LHCN-M2 (cell line): ENCODE measurements at regions not wholly inside any gene's neighbourhood (a gene's known extent, or its start where the extent isn't known, plus 50 kb on each side); places are given as distances from the start of the nearest gene placed in this dataset.
A peak's percentile ranks its signal among the peaks of the same experiment; 100 is the strongest.

ENCODE experiments used
- DNase-seq: peaks from one replicate; pipeline ENCODE4 v3.0.0-alpha.2; 2012; ENCODE audit warnings: low read depth

DNA sequence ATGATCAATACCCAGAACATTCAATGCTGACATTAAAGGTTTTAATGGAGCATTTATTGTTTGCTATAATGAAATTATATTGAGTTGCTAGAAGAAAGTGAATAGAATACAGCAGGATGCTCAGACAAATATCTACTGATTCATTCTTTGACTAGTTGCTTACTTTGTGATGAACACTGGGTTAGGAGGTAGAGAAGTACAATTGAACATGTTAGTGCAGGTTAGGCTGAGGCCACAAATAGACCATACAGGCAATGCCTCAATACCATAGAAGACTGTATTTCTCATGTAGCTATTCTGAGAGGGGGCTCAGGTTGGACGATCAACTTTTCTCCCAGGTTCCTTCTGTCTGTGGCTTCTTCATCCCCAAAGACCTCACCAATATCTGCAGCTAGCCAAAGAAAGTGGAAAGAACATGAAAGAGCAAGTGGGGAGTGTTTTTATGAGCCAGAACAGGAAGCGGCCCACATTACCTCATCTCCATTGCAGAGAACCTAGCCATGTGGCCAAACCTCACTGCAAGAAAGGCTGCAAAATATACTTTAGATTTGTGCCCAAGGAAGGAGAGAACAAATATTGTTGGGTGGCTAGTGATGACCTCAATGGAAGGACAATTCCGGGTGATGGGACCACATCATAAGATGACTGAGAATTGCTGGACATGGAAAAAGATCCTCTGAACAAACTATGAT lies 180.3 kb upstream of the GATB start:
- DNase-seq, result no peak

DNA sequence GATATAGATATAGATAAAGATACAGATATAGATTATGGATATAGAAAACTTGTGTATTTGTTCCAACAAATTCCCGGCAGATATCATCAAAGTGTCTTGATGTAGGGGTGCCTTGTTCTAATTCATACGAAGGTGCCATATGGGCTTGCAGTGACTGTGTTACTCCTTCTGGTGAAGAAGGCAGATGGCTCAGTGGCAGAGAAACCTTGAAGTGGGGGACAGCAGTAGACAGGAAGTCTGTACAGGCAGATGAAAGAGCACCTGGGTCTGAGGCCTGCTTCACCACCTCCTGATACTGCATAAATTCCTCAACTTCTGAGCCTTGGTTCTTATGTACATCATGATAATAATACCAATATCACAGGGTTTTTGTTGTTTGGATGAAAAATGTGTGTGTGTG lies 179.5 kb upstream of the GATB start:
- DNase-seq, result no peak

DNA sequence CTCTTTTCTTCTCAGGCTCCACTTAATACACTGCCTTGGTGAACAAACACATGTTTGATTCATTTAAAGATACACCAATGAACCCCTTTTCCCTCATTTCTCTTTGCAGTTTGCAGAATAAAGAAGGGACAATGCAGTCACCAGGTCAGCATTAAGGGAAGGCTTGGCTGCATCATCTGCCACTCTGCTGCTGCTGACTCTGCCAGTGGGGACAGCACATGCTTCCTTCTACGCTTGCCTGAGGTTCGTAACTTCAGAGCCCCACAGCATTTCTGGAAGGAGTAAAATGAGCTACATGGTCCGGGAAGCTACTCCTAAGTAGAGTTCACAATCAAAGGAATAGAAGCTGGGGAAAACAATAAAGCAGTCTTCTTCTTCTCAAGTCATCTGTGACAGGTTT lies 178.9 kb upstream of the GATB start:
- no peak for DNase-seq

DNA sequence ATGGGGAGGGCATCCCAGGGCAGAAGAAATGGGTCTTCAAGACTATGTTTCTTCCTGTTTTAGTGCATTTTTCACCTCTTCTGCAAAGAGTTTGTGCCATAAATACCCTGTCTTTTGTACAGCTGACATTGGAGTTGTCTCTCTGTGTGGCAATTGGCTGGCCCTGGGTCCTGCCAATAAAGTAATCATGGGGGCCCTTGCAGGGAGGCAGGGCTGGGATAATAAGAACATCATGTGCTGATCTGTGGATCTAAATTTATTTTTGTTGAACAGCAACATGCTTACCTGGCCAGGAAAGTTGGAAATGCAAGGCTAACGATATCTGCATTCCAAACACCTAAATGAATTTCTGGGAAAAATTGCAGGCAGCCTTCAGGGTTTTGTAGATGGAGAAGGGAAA lies 174.6 kb upstream of the GATB start:
- DNase-seq, result no peak

DNA sequence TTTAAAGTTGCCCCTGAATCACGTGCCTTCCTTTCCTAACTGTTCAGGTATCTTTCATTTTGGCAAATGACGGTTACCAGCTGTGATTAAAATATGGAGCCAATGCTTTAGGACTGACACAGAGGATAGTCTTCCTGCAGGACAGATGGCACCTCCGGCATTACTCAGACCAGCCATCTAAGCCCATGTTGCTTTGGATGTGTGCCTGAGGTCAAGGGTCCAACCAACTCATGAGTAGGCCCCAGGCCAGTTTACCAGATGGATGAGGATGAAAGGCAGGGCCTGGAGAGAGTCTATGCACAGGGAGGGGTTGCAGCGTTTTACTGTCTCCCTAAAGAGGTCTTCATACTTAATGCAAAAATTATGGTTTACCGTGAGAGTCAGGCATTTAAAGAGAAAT lies 174.0 kb upstream of the GATB start:
- DNase-seq, result peak; percentile 32

DNA sequence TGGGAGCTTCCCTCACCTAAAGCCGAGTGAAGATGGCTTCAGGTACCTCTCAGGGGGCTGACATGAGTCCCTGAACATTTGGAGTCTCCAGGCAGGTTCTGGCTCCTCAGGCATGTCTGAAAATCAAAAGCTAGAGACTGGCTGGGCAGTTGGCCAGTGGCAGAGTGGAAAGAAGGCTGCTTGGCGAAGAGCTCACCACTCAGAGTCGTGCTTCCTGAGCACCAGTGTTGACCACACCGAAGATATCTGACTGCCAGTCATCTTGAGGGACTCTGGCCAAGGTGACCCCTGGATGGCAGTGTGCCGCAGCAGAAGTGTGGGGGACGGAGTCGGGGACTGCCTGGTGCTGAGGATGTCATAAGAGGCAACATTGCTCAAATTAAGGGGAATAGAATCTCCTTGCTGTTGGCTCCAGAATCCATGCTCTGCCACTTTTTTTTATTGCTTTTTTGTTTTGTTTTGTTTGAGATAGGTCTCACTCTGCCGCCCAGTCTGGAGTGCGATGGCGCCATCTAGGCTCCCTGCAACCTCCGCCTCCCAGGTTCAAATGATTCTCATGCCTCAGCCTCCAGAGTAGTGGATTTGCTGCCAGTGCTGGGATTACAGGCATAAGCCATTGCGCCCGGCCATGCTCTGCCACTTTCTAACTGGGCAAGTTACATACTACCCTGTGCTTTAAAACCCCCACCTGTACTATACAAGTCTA lies 172.5 kb upstream of the GATB start:
- no peak for DNase-seq

DNA sequence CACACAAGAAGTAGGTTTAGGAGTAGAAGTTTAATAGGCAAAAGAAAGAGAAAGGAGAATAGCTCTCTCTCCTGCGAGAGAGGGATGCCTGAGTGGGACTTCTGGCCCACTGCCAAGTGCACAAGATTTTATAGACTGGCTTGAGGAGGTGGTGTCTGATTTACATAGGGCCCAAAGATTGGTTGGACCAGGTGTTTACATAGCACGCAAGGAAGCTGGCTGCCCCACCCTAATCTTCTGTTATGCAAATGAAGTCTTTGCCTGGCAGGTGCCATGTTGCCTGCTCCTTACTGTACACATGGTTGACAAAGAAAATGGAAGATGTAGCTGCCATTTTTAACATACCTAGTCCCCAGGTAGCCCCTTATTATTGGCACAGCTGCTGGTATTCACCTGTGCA lies 170.8 kb upstream of the GATB start:
- no peak for DNase-seq

DNA sequence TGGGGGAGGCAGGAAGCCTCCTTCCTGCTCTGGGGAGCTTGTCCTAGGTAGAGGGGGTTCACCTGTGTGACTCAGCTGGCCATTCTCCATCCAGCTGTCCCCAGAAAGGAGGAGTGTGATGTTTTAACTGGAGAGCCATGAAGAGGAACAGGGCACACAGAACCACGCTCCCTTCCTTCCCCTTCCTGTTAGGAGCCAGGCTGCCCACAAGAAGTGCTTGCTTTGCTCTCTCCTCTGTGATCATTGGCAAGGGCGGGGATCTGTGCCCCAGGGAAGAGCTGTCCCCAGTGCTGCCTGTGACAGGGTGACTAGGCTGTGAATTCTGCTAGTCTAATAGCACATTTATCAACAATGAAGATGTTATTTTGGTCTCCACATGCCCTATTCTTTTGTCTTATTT lies 169.6 kb upstream of the GATB start:
- no peak for DNase-seq

DNA sequence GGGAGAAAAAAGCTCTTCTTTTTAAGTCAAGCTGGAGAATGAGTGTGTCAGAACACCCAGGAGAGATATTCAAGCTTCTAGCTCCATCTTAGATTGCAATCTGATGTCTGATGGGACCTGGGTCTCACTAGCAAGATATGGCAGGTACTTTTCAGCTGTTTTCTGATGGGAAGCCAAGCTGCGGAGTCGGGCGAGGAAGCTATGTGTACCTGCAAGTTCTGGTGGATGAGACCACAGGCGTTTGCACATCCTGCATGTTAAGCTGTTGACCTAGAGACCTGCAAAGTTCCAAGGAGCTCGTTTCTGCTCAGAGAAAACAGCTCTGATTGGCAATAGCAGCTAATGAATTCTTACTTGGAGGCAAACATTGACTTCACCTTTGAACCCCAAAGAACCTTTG lies 167.3 kb upstream of the GATB start:
- DNase-seq, result no peak

DNA sequence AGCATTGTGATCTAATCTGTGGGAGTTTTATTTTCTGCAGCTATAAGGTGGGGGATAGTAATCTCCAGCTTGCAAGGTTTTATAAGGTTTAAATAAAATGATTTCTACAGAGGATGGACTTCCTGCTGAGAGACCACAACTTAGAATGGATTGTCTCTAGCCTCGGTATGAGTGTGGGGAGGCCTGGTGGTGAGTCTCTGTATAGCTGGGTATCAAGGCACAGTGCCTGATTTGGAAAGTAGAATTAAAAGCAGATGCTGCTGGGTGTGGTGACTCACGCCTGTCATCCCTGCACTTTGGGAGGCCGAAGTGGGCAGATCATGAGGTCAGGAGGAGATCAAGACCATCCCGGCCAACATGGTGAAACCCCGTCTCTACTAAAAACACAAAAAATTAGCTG lies 162.0 kb upstream of the GATB start:
- DNase-seq, result no peak

DNA sequence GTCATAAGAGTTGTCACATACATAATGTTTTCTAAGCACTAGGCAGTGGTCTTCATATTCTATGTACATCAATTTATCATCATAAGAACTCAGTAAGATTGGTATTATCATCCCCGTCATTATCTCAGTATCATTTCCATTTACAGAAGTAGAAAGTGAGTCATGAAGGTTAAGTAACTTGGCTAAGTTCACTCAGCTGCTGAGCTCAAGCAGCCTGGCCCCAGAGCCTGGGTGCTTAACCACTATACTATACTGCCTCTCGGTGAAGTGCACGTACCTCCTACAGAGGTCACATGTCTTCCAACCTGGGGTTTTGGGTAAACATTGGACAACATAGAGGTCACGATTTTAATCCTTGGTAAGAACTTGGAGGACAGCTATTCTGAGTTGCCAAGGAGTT lies 161.5 kb upstream of the GATB start:
- no peak for DNase-seq

DNA sequence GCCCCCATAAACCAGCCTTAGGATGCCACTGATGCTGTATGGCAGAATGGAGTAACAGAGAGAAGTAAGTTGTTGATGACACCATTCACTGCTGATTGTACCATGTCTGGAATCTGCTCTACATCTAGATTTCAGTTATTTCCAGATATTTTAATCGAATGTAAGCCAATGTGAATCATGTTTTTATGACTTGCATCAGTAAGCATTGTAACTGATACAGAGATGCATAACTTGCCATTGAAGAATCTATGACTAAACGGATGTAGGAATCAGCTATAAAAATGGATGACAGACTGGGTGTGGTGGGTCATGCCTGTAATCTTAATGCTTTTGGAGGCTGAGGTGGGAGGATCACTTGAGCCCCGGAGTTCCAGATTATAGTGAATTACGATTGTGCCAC lies 161.0 kb upstream of the GATB start:
- DNase-seq, result peak; percentile 39

DNA sequence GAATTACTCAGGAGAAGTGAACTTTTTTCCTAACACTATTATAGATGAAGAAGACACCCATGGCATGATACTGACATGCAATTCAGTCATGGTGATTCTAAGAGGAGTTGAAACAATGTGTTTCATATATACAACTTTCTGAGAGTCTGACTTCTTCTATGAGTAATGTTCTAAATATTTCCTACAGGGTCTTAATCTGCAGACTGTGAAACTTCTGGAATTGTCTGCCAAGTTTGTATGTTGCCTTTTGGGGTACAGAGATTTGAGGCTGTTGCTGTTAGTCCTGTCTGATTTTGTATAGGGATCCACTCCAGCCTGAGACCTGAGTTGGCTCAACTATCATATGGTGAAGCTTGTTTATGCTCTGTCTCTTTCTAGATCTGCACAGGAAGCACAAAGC lies 160.6 kb upstream of the GATB start:
- peak; percentile 34 for DNase-seq

DNA sequence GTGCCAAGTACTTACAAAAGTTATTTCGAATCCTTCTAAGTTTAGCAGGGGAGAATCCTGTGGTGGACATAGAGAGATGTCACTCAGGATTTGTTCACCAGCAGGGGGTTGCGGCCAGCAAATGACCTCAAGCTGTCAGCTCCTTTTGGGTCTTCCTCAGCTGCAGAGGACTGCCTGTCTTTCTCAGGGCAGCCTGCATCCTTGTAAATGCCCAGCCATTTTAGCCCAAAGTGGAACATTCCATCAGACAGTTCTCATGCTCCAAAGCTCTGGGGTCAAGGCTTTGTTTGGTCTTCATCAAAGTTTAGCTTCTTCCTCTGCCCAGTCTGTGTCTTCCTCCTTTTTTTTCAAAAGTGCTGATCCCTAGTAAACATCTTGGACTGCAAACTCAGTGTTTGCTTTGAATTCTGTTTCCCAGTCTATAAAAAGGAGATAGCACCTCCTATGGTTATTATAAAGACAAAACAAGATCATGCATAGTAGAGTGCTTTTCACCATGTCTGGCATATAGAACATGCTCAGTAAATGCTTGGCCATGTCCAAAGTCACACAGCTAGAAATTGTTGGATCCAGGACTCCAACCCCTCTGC lies 156.4 kb upstream of the GATB start:
- no peak for DNase-seq

DNA sequence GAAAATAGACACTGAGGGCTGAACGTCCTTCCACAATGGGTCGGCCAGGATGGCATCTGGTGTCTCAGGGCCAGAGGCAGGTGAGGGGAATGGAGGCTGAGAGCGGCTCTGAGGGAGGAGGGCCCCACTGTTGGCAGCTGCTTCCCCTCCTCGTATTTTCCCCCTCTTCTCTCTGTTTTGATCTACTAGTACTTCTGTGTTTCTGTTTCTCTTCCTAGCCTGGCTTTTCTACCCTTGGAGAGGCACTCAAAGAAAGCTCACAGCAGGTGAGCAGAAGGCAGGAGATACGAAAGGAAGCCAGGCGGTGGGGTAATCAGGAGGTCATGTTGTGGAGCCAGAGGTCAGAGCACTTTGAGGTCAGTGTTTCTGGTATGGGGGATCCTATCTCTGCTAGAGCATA lies 151.8 kb upstream of the GATB start:
- no peak for DNase-seq

DNA sequence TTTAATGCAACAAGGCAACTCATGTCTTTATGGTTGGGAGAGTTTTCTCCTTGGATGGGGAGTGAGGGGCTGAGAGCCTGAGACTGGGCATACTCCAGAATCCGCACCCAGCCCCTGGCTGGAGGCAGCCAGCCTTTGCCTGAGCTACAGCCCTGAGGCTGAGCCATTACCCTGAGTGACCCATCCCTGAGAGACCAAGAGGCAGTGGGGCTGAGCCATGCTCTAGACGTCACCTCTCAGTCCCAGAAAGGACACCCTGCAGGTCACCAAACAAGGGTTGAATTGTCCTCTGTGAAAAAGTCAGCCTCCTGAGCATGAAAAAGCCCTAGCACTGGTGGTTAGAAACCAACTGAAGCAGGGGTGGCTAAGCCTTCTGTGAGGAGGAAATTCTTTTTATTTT lies 151.2 kb upstream of the GATB start:
- no peak for DNase-seq

DNA sequence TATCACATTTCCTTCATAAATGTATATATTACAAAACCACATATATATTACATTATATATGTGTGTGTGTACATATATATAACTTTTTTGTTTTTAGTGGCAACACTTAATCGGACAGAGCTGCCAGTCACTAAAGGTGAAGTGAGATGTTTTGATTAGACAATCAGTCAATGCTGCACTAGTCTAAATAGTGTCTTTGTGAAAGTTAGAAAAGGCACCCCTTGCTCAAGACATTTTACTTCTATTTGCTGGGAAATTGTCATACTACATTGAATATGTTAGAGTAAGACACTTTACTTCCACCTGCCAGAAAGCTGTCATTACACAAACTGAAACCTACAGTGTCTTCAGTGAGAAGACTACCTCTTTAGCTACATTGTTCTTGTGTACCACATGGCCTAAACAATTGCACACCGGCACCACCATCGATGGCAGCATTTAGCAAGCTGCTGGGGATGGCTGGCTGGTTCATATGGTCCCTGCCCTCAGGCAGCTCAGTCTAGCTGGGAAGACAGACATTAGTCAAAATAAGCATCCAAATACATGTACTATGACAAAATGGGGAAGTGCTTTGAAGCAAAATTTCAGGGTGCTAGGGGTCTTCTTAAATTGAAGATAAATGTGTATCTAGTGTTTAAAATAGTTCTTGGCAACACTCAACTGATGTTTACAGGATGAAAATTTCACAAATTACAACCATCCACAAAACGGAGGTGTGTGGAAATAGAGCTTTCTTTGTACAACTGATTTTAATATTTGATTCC lies 148.1 kb upstream of the GATB start:
- DNase-seq, result no peak

DNA sequence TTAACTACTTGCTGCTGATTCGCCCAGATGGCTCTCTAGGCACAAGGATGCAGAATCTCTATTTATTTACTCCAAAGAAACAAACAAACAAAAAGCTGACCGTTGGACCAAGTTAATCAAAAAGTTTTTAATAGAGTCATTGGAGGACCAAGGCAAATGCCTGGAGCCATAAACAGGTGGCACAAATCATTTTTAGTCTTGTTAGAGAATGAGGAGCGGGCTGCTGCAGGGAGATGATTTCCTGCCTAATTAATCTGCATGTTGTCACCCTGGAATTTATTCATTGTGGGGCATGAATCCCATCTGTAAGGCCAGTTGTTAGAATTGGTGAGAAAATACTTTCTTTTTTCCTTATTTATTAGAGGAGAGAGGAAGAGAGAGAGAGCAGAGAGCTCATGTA lies 147.4 kb upstream of the GATB start:
- DNase-seq, result no peak

DNA sequence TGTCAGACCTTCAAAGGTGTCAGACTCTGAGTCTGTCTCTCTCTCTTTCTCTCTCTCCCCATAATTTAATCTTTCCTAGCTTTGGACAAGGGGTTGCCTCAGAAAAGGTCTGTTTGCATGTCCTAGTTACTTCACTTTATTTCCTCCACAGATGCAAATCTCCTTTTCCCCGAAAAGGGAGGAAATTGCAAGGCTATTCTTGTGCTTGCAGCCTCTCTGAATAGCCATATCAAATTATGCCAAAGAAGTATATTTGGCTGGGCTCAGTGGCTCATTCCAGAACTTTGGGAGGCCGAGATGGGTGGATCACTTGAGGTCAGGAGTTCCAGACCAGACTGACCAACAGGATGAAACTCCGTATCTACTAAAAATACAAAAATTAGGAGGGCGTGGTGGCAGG lies 145.6 kb upstream of the GATB start:
- DNase-seq, result no peak

DNA sequence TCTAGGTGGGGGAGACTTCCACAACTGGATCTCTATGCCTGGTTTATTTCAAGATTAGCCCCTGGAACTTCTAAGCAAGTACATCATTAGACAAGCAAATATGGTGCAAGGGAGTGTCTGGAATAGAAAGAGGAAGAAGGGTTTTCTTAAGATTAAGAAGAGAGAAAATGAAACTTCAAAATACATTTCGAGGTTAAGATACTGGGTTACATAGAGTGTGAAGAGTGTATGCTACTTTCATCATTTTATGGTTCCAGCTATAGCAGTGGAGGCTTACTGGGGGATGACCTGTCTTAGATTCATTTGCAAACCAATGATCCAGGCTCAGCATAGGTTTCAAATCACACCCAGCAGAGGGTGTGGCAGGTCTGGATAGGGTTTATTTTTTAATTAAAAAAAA lies 144.4 kb upstream of the GATB start:
- DNase-seq, result no peak

DNA sequence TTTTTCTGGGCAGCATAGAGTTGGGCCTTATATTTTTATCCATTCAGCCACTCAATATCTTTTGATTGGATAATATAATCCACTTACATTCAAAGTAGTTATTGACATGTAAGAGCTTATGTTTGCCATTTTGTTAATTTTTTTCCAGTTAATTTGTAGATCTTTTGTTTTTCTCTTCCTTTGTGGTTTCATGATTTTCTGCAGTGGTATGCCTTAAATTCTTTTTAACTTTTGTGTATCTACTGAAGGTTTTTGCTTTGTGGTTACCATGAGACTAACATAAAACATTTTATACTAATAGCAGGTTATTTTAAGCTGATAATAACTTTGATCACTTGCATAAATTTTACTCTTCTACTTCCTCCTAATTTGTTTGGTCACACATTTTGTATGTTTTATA lies 140.8 kb upstream of the GATB start:
- DNase-seq, result peak; percentile 5

DNA sequence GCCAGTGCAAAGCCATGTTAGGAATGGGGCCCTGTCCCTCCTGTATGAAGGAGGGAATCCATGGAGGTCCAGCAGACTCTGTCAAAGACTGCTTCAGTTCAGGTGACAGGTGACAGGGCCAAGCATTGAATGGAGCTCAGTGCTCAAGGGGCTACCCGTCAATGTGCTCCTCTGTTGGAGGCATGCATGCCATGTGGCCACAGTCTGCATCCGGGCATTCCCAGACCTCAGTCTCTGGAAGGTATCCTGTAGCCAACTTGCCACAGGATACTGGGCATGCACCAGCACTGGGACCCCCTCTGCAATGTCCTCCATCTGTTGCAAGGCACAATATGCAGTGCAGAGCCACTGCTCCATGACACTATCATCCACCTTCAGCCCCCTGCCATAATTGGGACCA lies 136.1 kb upstream of the GATB start:
- no peak for DNase-seq

DNA sequence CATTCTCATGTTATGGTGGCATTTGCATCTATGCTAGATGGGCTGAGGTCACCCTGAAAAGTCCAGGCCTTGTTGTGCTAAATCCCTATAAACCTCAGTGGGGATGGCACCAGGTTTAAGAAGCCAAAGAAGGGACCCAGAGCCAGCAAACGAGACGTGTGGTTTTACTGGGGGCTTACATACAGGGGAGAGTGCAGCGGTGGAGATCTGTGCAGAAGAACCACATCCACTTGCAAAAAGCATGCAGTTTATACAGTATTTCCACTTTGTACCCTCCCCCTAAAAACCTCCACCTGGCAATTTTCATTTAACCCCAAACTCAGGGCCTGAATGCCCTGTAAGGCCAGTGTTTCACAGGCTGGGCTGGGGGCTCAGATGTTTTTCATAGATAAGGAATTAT lies 134.9 kb upstream of the GATB start:
- no peak for DNase-seq
